Peyer's patch (tissue), 4 donors: ENCODE measurements at regions not wholly inside any gene's neighbourhood (a gene's known extent, or its start where the extent isn't known, plus 50 kb on each side); places are given as distances from the start of the nearest gene placed in this dataset.

Experiments
- DNase-seq, 3 donors: peaks; one replicate each; pipeline ENCODE4 v3.0.0-alpha.2; 2017 to 2019
- H3K27ac ChIP-seq, 4 donors: fragments of 200-600 bp; sonication (generic); one replicate each; pipeline ENCODE4 v1.5.1; 2016 to 2019
- H3K27me3 ChIP-seq, 2 donors: fragments of 200-600 bp; sonication (generic); one replicate each; pipeline ENCODE4 v1.5.1; 2019
- H3K36me3 ChIP-seq, 3 donors: fragments of 200-600 bp; sonication (generic); one replicate each; pipeline ENCODE4 v1.5.1; 2016 to 2019
- H3K4me1 ChIP-seq, 4 donors: fragments of 200-600 bp; sonication (generic); one replicate each; pipeline ENCODE4 v1.5.1; 2016 to 2019
- H3K4me3 ChIP-seq, 4 donors: fragments of 200-600 bp; sonication (generic); 1 replicate in 3 of 4; 2 replicates in 1 of 4; pipeline ENCODE4 v1.5.1; 2016 to 2019; ENCODE audit warnings: mild to moderate bottlenecking in 1 of 4
- H3K9me3 ChIP-seq, 4 donors: fragments of 200-600 bp; sonication (generic); one replicate each; pipeline ENCODE4 v1.5.1; 2016 to 2019; ENCODE audit warnings: mild to moderate bottlenecking in 1 of 4
- POLR2A ChIP-seq, 2 donors: fragments of 450-650 bp; IDR thresholded peaks; one replicate each; pipeline ENCODE4 v1.5.1; 2017; ENCODE audit warnings: antibody characterized with exemption in 2 of 2, mild to moderate bottlenecking in 2 of 2, moderate library complexity in 2 of 2
- TF ChIP-seq, protein P1 (sequence below), 6 experiments: fragments of 450-650 bp in 4 of 6; fragments of 200-600 bp in 2 of 6; sonication (generic) in 1 of 6; IDR thresholded peaks; one replicate each; pipeline ENCODE4 v1.5.1; 2017 to 2019; ENCODE audit warnings: antibody characterized with exemption in 6 of 6, mild to moderate bottlenecking in 3 of 6, moderate library complexity in 1 of 6

DNA sequence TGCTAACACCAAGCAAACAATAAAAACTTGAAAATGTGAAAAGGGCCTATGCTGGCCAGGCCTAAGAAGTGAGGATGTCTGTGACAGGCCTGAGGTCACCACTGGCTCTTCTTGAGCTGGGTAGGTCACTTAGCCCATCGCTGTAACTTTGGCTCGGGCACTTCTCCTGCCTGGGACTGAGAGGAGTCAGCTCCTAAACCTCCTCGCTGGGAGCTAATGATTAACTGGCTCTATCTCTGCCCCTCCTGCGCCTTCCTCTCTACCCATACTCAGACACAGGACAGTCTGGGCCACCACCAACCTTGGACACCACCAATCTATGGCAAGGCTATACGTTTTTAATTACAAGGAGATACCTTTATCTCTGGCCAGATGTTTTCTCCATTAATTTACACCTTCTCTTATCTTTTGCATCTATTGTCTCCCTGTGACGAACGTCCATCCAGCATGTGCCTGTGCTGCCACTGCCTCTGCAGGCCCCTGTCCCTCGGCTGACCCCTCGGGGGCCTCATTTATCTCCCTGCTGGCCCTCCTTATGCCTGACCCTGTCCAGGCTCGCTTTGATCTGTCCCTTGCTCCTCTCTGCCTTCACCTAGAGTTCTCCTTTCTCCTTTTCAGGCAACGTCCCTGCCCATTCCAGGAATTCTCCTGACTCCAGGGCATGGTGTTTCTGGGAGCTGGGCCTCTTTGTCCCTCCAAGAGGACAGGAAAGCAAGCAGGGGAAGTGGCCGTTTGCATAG, 149.1 kb upstream of the GATA6 start:
- Histone ChIP-seq H3K27me3 (no peaks in the 10 kb centered on the region), H3K36me3 (no peaks in the 10 kb centered on the region), H3K4me1 (peaks cover 0 to 14% (median 0%) of the 10 kb centered on the region in 4 donors), H3K4me3 (no peak overlapping the region), H3K27ac (peak overlapping the region in 1 of 4 donors; percentile 36), H3K9me3 (no peaks in the 10 kb centered on the region)
- TF ChIP-seq, protein P1, sequence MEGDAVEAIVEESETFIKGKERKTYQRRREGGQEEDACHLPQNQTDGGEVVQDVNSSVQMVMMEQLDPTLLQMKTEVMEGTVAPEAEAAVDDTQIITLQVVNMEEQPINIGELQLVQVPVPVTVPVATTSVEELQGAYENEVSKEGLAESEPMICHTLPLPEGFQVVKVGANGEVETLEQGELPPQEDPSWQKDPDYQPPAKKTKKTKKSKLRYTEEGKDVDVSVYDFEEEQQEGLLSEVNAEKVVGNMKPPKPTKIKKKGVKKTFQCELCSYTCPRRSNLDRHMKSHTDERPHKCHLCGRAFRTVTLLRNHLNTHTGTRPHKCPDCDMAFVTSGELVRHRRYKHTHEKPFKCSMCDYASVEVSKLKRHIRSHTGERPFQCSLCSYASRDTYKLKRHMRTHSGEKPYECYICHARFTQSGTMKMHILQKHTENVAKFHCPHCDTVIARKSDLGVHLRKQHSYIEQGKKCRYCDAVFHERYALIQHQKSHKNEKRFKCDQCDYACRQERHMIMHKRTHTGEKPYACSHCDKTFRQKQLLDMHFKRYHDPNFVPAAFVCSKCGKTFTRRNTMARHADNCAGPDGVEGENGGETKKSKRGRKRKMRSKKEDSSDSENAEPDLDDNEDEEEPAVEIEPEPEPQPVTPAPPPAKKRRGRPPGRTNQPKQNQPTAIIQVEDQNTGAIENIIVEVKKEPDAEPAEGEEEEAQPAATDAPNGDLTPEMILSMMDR (IDR thresholded peaks at IDR 0.05), result no peak
- no peak for TF ChIP-seq POLR2A (IDR thresholded peaks at IDR 0.05)
- peak in 1 of 3 donors; percentile 51 for DNase-seq

DNA sequence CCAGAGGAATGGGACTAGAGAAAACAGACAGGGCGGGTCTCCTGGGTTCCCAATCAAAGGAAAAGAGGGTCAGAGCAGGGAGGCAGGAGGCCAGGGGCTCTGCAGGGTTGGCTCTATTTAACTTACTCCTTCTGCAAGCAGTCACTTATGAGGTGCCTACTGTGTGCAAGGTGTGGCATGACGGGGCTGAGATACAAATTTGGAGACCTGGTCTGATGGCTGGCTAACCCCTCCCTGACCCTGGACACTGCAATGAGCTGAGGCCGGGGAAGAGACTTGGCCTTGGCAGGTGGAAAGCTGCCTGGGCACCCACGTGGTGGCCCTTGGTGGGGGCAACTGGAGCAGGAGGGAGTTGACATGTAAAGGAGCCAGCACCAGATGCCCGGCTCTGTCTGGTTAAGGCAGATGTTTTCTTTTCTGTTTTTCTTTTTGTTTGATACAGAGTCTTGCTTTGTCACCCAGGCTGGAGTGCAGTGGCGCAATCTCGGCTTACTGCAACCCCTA, 148.5 kb upstream of the GATA6 start:
- Histone ChIP-seq H3K4me1 (peaks cover 0 to 14% (median 0%) of the 10 kb centered on the region in 4 donors), H3K27ac (peak overlapping the region in 1 of 4 donors; percentile 36), H3K36me3 (no peaks in the 10 kb centered on the region), H3K4me3 (no peak overlapping the region), H3K27me3 (no peaks in the 10 kb centered on the region), H3K9me3 (no peaks in the 10 kb centered on the region)
- TF ChIP-seq POLR2A (IDR thresholded peaks at IDR 0.05), result no peak
- TF ChIP-seq, protein P1 (IDR thresholded peaks at IDR 0.05), result no peak
- DNase-seq, result no peak

DNA sequence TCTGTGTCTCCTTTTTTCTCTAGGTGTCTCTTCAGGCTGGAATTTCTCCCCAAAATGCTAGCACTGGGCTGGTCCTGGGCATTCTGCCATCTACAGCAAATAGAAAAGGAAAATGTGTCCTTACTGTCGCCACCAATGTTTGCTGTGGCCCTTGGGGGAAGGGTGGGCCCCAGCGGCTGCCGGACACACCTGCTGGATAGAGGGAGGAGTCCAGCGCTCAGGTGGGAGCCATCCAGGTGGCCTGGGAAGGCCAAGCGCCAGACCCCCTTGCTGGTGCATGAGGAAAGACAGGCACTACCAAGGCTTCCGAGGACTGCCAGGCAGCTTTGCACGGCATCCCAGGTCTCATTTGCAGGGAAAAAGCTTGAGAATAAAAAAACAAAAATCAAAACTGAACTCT, 147.7 kb upstream of the GATA6 start:
- Histone ChIP-seq H3K4me1 (peaks cover 0 to 14% (median 0%) of the 10 kb centered on the region in 4 donors), H3K36me3 (no peaks in the 10 kb centered on the region), H3K9me3 (no peaks in the 10 kb centered on the region), H3K27ac (no peak overlapping the region), H3K4me3 (no peak overlapping the region), H3K27me3 (no peaks in the 10 kb centered on the region)
- DNase-seq, result no peak
- TF ChIP-seq POLR2A (IDR thresholded peaks at IDR 0.05), result no peak
- TF ChIP-seq, protein P1 (IDR thresholded peaks at IDR 0.05), result no peak

DNA sequence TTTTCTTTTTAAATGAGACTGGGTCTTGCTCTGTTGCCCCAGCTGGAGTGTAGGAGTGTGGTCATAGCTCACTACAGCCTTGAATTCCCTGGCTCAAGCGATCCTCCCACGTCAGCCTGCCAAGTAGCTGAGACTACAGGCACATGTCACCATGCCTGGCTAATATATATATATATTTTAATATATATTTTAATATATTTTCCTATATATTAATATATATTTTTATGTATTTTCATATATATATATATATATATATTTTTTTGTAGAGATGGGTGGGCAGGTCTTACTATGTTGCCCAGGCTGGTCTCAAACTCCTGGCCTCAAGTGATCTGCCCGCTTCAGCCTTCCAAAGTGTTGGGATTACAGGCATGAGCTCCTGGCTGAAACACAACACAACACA, 144.5 kb upstream of the GATA6 start:
- Histone ChIP-seq H3K4me1 (peaks cover 0 to 14% (median 0%) of the 10 kb centered on the region in 4 donors), H3K4me3 (no peak overlapping the region), H3K27ac (no peak overlapping the region), H3K9me3 (no peaks in the 10 kb centered on the region), H3K27me3 (no peaks in the 10 kb centered on the region), H3K36me3 (no peaks in the 10 kb centered on the region)
- TF ChIP-seq POLR2A (IDR thresholded peaks at IDR 0.05), result no peak
- TF ChIP-seq, protein P1 (IDR thresholded peaks at IDR 0.05), result no peak
- no peak for DNase-seq

DNA sequence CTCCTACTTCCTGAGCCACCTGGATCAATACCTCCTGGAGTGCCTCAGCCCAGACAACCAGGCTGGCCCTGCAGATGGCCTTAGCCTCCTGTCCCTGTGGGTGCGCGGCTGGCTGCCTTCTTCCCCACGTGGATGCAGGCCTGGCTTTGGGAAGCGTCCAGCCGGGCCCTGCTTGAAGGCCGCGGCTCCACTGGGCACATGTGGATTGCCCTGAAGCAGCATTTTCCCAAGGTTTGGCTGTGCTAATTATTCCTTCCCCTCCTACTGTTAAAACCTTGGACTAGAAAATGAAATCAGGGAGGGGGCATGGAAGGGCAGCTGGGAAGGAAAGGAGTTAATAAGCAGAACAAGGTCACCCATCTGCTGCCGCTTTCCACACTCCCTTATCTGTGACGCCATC, 143.0 kb upstream of the GATA6 start:
- Histone ChIP-seq H3K27ac (no peak overlapping the region), H3K9me3 (no peaks in the 10 kb centered on the region), H3K4me3 (no peak overlapping the region), H3K36me3 (no peaks in the 10 kb centered on the region), H3K4me1 (peaks cover 0 to 5% (median 0%) of the 10 kb centered on the region in 4 donors), H3K27me3 (no peaks in the 10 kb centered on the region)
- DNase-seq, result no peak
- TF ChIP-seq, protein P1 (IDR thresholded peaks at IDR 0.05), result no peak
- TF ChIP-seq POLR2A (IDR thresholded peaks at IDR 0.05), result no peak
